A673 (cell line): ENCODE measurements at regions not wholly inside any gene's neighbourhood (a gene's known extent, or its start where the extent isn't known, plus 50 kb on each side); places are given as distances from the start of the nearest gene placed in this dataset.
"Not testable (repeated sequence)": the region's sequence is repeated elsewhere in the genome, so short reads cannot be mapped to it uniquely, and the experiment has no call there.

Experiments used
- BruUV-seq: library from RNA; stranded (reverse); fragments of 400-500 nt; replicated peaks from 2 replicates; lab custom pipeline; 2021; lab: Mats Ljungman, UMichigan
- CTCF ChIA-PET: fragments of 300-600 bp; sonication (Branson Sonifier 250); formaldehyde crosslinking; loops from one replicate; lab custom pipeline; 2022; ENCODE audit warnings: antibody characterized with exemption; lab: Charles Lee
- POLR2A ChIA-PET: fragments of 300-600 bp; sonication (Branson Sonifier 250); formaldehyde crosslinking; loops from one replicate; lab custom pipeline; 2022; ENCODE audit warnings: antibody characterized with exemption; ENCODE audit not compliant: low non-redundant PET; lab: Charles Lee
- DNase-seq: peaks from one replicate; pipeline ENCODE4 v3.0.0-alpha.2; 2015; ENCODE audit warnings: low spot score
- H3K27ac ChIP-seq: fragments of 200-600 bp; sonication (generic); 2 replicates; pipeline ENCODE4 v1.5.1; 2016; ENCODE audit warnings: mixed run types, low read depth, mild to moderate bottlenecking, mixed read lengths, antibody characterized with exemption, low read length; ENCODE audit not compliant: poor library complexity, severe bottlenecking
- H3K27me3 ChIP-seq: fragments of 200-600 bp; sonication (generic); replicated peaks from 2 replicates; pipeline ENCODE4 v1.6.1; 2017; ENCODE audit warnings: mixed run types, low read depth, mild to moderate bottlenecking, mixed read lengths, antibody characterized with exemption, low read length; ENCODE audit not compliant: insufficient read depth, poor library complexity
- H3K36me3 ChIP-seq: fragments of 200-600 bp; sonication (generic); 2 replicates; pipeline ENCODE4 v1.6.1; 2016; ENCODE audit warnings: mixed run types, mild to moderate bottlenecking, mixed read lengths, antibody characterized with exemption, low read length; ENCODE audit not compliant: insufficient read depth, poor library complexity, severe bottlenecking
- H3K4me1 ChIP-seq: fragments of 200-600 bp; sonication (generic); 2 replicates; pipeline ENCODE4 v1.6.1; 2017; ENCODE audit warnings: mixed run types, mild to moderate bottlenecking, mixed read lengths, antibody characterized with exemption, low read length; ENCODE audit not compliant: insufficient read depth, poor library complexity, severe bottlenecking
- H3K4me3 ChIP-seq: fragments of 200-600 bp; sonication (generic); 2 replicates; pipeline ENCODE4 v1.5.1; 2016; ENCODE audit warnings: low read depth, mixed run types, mild to moderate bottlenecking, mixed read lengths, low read length; ENCODE audit not compliant: poor library complexity, severe bottlenecking
- H3K9me3 ChIP-seq: fragments of 200-600 bp; sonication (generic); 2 replicates; pipeline ENCODE4 v1.6.1; 2016; ENCODE audit warnings: mixed run types, low read depth, mild to moderate bottlenecking, mixed read lengths, antibody characterized with exemption, low read length; ENCODE audit not compliant: poor library complexity, severe bottlenecking
- CTCF ChIP-seq: fragments of 300-800, 200-600 bp; sonication (generic); conservative IDR thresholded peaks from 2 replicates; pipeline ENCODE4 v1.5.1; 2017; ENCODE audit warnings: low read depth, mild to moderate bottlenecking, antibody characterized with exemption, low read length, moderate library complexity, mixed read lengths
- EZH2 ChIP-seq: fragments of 200-600 bp; sonication (generic); IDR thresholded peaks from 2 replicates; pipeline ENCODE4 v1.6.1; 2017; ENCODE audit warnings: borderline replicate concordance, low read depth, mild to moderate bottlenecking, mixed read lengths, antibody characterized with exemption, low read length; ENCODE audit not compliant: poor library complexity, severe bottlenecking
- intact Hi-C: fragments of 100-400 bp; cut with micrococcal nuclease; formaldehyde crosslinking; loops from one replicate; pipeline ENCODE4 v1.10.0; 2022; ENCODE audit not compliant: unreplicated experiment

- intact Hi-C loops = no loop called here
These were observed 139.6 kb downstream of the SPRY1 start for GRCh38 chr4:123536225-123536624.

GRCh38 chr4:123537906-123538402 is 141.4 kb downstream of the SPRY1 start:
- H3K9me3 ChIP-seq, H3K27ac ChIP-seq, DNase-seq, H3K27me3 ChIP-seq, POLR2A ChIA-PET, H3K36me3 ChIP-seq, H3K4me3 ChIP-seq, BruUV-seq, CTCF ChIA-PET, H3K4me1 ChIP-seq, intact Hi-C loops: not testable (repeated sequence)

More at GRCh38 chr4:123536225-123536624, 139.6 kb downstream of the SPRY1 start:
- Histone ChIP-seq H3K4me3 (no peak overlapping the region), H3K27ac (no peak overlapping the region), H3K9me3 (peaks cover 9% of the 10 kb centered on the region), H3K4me1 (no peaks in the 10 kb centered on the region), H3K36me3 (no peaks in the 10 kb centered on the region), H3K27me3 (no peaks in the 10 kb centered on the region)
- BruUV-seq = no TSS peak
- DNase-seq = no peak
- CTCF ChIA-PET = no interaction called here
- POLR2A ChIA-PET = no interaction called here
- no peak for TF ChIP-seq CTCF
- TF ChIP-seq EZH2 = no peak

- H3K27me3 ChIP-seq = no peaks in the 10 kb centered on the region
- no peaks in the 10 kb centered on the region for H3K9me3 ChIP-seq
- H3K4me1 ChIP-seq = no peaks in the 10 kb centered on the region
- BruUV-seq = no TSS peak
- no peaks in the 10 kb centered on the region for H3K36me3 ChIP-seq
- DNase-seq = no peak
- CTCF ChIA-PET = no interaction called here
- H3K4me3 ChIP-seq = no peak overlapping the region
- no peak overlapping the region for H3K27ac ChIP-seq
- intact Hi-C loops = no loop called here
- POLR2A ChIA-PET = no interaction called here
- TF ChIP-seq CTCF = no peak
- TF ChIP-seq EZH2 = no peak
These were observed 149.3 kb downstream of the SPRY1 start for GRCh38 chr4:123545667-123546572.
